Neural progenitor cell (in vitro differentiated cells): ENCODE measurements at regions not wholly inside any gene's neighbourhood (a gene's known extent, or its start where the extent isn't known, plus 50 kb on each side); places are given as distances from the start of the nearest gene placed in this dataset.

Experiments
- CTCF ChIP-seq: fragments of 200-600 bp; sonication (generic); IDR thresholded peaks from 2 replicates; pipeline ENCODE4 v1.5.1; 2017; ENCODE audit warnings: antibody characterized with exemption, mild to moderate bottlenecking
- EZH2 ChIP-seq: fragments of 200-600 bp; sonication (generic); IDR thresholded peaks from 2 replicates; pipeline ENCODE4 v1.6.1; 2017; ENCODE audit warnings: antibody characterized with exemption, mild to moderate bottlenecking, moderate library complexity

- TF ChIP-seq CTCF (no peak), EZH2 (no peak)
Measured at GRCh38 chr10:36067748-36068147, 425.7 kb upstream of the FZD8 start.
